DND-41 (cell line): ENCODE measurements at regions not wholly inside any gene's neighbourhood (a gene's known extent, or its start where the extent isn't known, plus 50 kb on each side); places are given as distances from the start of the nearest gene placed in this dataset.
A peak's percentile ranks its signal among the peaks of the same experiment; 100 is the strongest.
"Not testable (repeated sequence)": the region's sequence is repeated elsewhere in the genome, so short reads cannot be mapped to it uniquely, and the experiment has no call there.

ENCODE experiments used
- ATAC-seq: fragments of 200-7000 bp; cut with Tn5 transposase; 3 replicates; pipeline ENCODE4 v1.9.1; 2021; ENCODE audit warnings: low read depth; ENCODE audit not compliant: insufficient read depth
- DNase-seq: peaks from one replicate; pipeline ENCODE4 v3.0.0-alpha.2; 2020
- H2AFZ ChIP-seq: 2 replicates; pipeline ENCODE4 v1.6.0; 2012; ENCODE audit warnings: low read depth, low read length
- H3K27ac ChIP-seq: 2 replicates; pipeline ENCODE4 v1.5.1; 2012; ENCODE audit warnings: low read length, inconsistent platforms
- H3K27me3 ChIP-seq: fragments of 200-600 bp; sonication (generic); 2 replicates; pipeline ENCODE4 v1.6.0; 2012; ENCODE audit warnings: low read length, mild to moderate bottlenecking, inconsistent platforms; ENCODE audit not compliant: insufficient read depth, poor library complexity
- H3K36me3 ChIP-seq: 2 replicates; pipeline ENCODE4 v1.5.1; 2012; ENCODE audit warnings: low read length, inconsistent platforms; ENCODE audit not compliant: insufficient read depth
- H3K4me1 ChIP-seq: 2 replicates; pipeline ENCODE4 v1.5.1; 2012; ENCODE audit warnings: mild to moderate bottlenecking, low read length; ENCODE audit not compliant: insufficient read depth
- H3K4me2 ChIP-seq: 2 replicates; pipeline ENCODE4 v1.6.0; 2012; ENCODE audit warnings: mild to moderate bottlenecking, moderate library complexity, low read length, inconsistent platforms; ENCODE audit not compliant: insufficient read depth
- H3K4me3 ChIP-seq, 2 experiments: fragments of 200-600 bp in 1 of 2; shearing (Covaris generic) in 1 of 2; 2 replicates each; pipeline ENCODE4 v1.5.1; 2012 to 2016; ENCODE audit warnings: inconsistent platforms in 2 of 2, low read length in 2 of 2, mild to moderate bottlenecking in 2 of 2, low read depth in 1 of 2, moderate library complexity in 1 of 2
- H3K79me2 ChIP-seq: 2 replicates; pipeline ENCODE4 v1.6.0; 2012; ENCODE audit warnings: low read length, inconsistent platforms; ENCODE audit not compliant: insufficient read depth
- H3K9ac ChIP-seq: 2 replicates; pipeline ENCODE4 v1.6.0; 2012; ENCODE audit warnings: low read depth, mild to moderate bottlenecking, inconsistent platforms, low read length, moderate library complexity
- H3K9me3 ChIP-seq: 2 replicates; pipeline ENCODE4 v1.5.1; 2012; ENCODE audit warnings: low read length, moderate library complexity, mild to moderate bottlenecking, inconsistent platforms; ENCODE audit not compliant: insufficient read depth, severe bottlenecking
- H4K20me1 ChIP-seq: 2 replicates; pipeline ENCODE4 v1.6.0; 2012; ENCODE audit warnings: low read length; ENCODE audit not compliant: insufficient read depth
- CTCF ChIP-seq: IDR thresholded peaks from 2 replicates; pipeline ENCODE4 v1.5.1; 2012; ENCODE audit warnings: borderline replicate concordance, low read length, moderate library complexity, mild to moderate bottlenecking; ENCODE audit not compliant: poor library complexity, severe bottlenecking; ENCODE audit errors: extremely low read depth
- EZH2 ChIP-seq: IDR thresholded peaks from 3 replicates; pipeline ENCODE4 v1.6.1; 2012; ENCODE audit warnings: borderline replicate concordance, low read depth, mild to moderate bottlenecking, moderate library complexity, low read length, inconsistent platforms; ENCODE audit not compliant: severe bottlenecking

GRCh38 chr4:117135634-117136354 lies 50.4 kb upstream of the TRAM1L1 start:
- Histone ChIP-seq H2AFZ (no peak overlapping the region), H3K27ac (no peak overlapping the region)

GRCh38 chr4:117137145-117137544 lies 51.8 kb upstream of the TRAM1L1 start:
- H3K4me3 ChIP-seq, result no peak overlapping the region
- no peak overlapping the region for H3K4me2 ChIP-seq
- DNase-seq (no peak), ATAC-seq (no peak)
- no peak overlapping the region for H3K9ac ChIP-seq
- H3K4me1 ChIP-seq, result peaks cover 16% of the 10 kb centered on the region
- H3K79me2 ChIP-seq, result no peaks in the 10 kb centered on the region
- no peak for TF ChIP-seq EZH2
- no peak for TF ChIP-seq CTCF
- no peaks in the 10 kb centered on the region for H4K20me1 ChIP-seq
- H3K27me3 ChIP-seq, result no peaks in the 10 kb centered on the region
- no peaks in the 10 kb centered on the region for H3K36me3 ChIP-seq
- no peak overlapping the region for H3K27ac ChIP-seq
- peaks cover 8% of the 10 kb centered on the region for H3K9me3 ChIP-seq
- H2AFZ ChIP-seq, result no peak overlapping the region

More at GRCh38 chr4:117135634-117136354, 50.4 kb upstream of the TRAM1L1 start:
- Histone ChIP-seq H3K79me2 (no peaks in the 10 kb centered on the region), H4K20me1 (no peaks in the 10 kb centered on the region), H3K4me2 (no peak overlapping the region), H3K4me3 (no peak overlapping the region), H3K36me3 (no peaks in the 10 kb centered on the region), H3K4me1 (peaks cover 16% of the 10 kb centered on the region), H3K9me3 (peaks cover 8% of the 10 kb centered on the region), H3K27me3 (no peaks in the 10 kb centered on the region), H3K9ac (no peak overlapping the region)
- DNase-seq, result no peak
- ATAC-seq, result peak; percentile 56
- TF ChIP-seq CTCF (no peak), EZH2 (no peak)

GRCh38 chr4:117138732-117139131 lies 53.4 kb upstream of the TRAM1L1 start:
- ATAC-seq, H3K27me3 ChIP-seq, H3K4me2 ChIP-seq, H3K79me2 ChIP-seq, H4K20me1 ChIP-seq, DNase-seq, H2AFZ ChIP-seq, H3K36me3 ChIP-seq, H3K9me3 ChIP-seq, H3K27ac ChIP-seq, H3K4me3 ChIP-seq, H3K9ac ChIP-seq: not testable (repeated sequence)
- H3K4me1 ChIP-seq, result peaks cover 13% of the 10 kb centered on the region

- no peak overlapping the region for H3K4me3 ChIP-seq
- TF ChIP-seq EZH2, result no peak
- TF ChIP-seq CTCF, result no peak
- H3K36me3 ChIP-seq, result no peaks in the 10 kb centered on the region
- ATAC-seq, result no peak
- H4K20me1 ChIP-seq, result no peaks in the 10 kb centered on the region
- H3K27me3 ChIP-seq, result no peaks in the 10 kb centered on the region
- H3K9ac ChIP-seq, result no peak overlapping the region
- no peak overlapping the region for H3K27ac ChIP-seq
- H3K79me2 ChIP-seq, result no peaks in the 10 kb centered on the region
- no peak overlapping the region for H3K4me2 ChIP-seq
- H3K4me1 ChIP-seq, result no peaks in the 10 kb centered on the region
- peaks cover 6% of the 10 kb centered on the region for H3K9me3 ChIP-seq
- no peak overlapping the region for H2AFZ ChIP-seq
- no peak for DNase-seq
These were observed 68.9 kb upstream of the TRAM1L1 start for GRCh38 chr4:117154251-117154650.
